Tibial artery (tissue), 4 donors: ENCODE measurements at regions not wholly inside any gene's neighbourhood (a gene's known extent, or its start where the extent isn't known, plus 50 kb on each side); places are given as distances from the start of the nearest gene placed in this dataset.

ENCODE experiments used
- DNase-seq, 2 donors: peaks; one replicate each; pipeline ENCODE4 v3.0.0-alpha.2; 2019
- H3K27ac ChIP-seq, 2 donors: fragments of 200-600 bp; sonication (generic) in 1 of 2; 1 replicate in 1 of 2; 2 replicates in 1 of 2; pipeline ENCODE4 v1.5.1; 2018 to 2019; ENCODE audit warnings: mild to moderate bottlenecking in 1 of 2
- H3K27me3 ChIP-seq, 2 donors: fragments of 200-600 bp; sonication (generic) in 1 of 2; one replicate each; pipeline versions ENCODE4 v1.5.1 to v1.6.0; 2016 to 2019
- H3K36me3 ChIP-seq, 3 donors: fragments of 200-600 bp; sonication (generic) in 2 of 3; one replicate each; pipeline ENCODE4 v1.5.1; 2016 to 2019; ENCODE audit warnings: mild to moderate bottlenecking in 2 of 3
- H3K4me1 ChIP-seq, 4 donors: fragments of 200-600 bp; sonication (generic) in 2 of 4; 1 replicate in 3 of 4; 2 replicates in 1 of 4; pipeline ENCODE4 v1.5.1; 2016 to 2019
- H3K4me3 ChIP-seq, 2 donors: fragments of 200-600 bp; sonication (generic) in 1 of 2; 1 replicate in 1 of 2; 2 replicates in 1 of 2; pipeline ENCODE4 v1.5.1; 2018 to 2019; ENCODE audit warnings: mild to moderate bottlenecking in 2 of 2
- H3K9me3 ChIP-seq, 3 donors: fragments of 200-600 bp; sonication (generic) in 1 of 3; one replicate each; pipeline ENCODE4 v1.5.1; 2016 to 2019
- CTCF ChIP-seq, 2 experiments: fragments of 200-600 bp in 1 of 2; fragments of 450-650 bp in 1 of 2; IDR thresholded peaks; one replicate each; pipeline ENCODE4 v1.5.1; 2017 to 2019; ENCODE audit warnings: antibody characterized with exemption in 2 of 2, mild to moderate bottlenecking in 1 of 2, moderate library complexity in 1 of 2
- intact Hi-C: fragments of 100-400 bp; cut with DNase I; formaldehyde crosslinking; loops from one replicate; pipeline ENCODE4 v1.15.0; 2023; ENCODE audit warnings: low total_unique reads

DNA sequence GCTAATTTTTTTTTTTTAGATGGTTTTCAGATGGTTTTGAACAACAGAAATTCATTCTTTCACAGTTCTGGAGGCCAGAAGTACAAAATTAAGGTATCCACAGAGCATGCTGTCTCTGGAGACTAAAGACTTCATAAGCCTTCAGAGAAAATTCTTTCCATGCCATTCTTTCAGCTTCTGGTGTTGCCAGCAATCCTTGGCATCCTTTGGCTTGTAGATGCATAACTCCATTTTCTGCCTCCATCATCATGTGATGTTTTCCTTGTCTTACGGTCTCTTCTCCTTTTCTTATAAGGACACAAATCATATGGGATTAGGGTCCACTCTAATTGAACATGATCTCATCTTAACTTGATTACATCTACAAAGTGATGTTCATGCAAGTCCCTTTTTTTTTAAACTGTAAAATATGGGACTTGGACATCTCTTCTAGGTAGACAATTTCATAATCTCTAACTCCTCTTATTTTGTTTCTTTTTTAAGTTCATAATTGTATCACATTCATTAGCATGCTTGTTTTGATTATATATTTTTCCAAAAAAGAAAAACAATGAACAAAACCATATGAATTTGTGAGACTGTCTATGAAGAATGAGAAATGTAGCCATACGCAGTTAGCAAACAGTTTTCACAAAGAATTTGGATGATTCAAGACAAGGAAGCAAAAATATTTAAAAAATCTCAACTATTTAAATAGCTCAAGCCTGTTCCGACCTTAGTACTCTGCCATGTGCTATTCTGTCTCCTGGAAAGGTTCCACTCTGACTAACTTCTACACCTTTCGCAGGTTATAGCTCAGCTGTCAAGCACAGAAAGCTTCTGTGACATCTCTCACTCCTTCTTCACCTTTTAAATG lies 53.1 kb upstream of the GIMD1 start:
- DNase-seq, result no peak
- intact Hi-C loops, result no loop called here
- peaks cover 0 to 17% (median 0%) of the 10 kb centered on the region in 4 donors for H3K4me1 ChIP-seq
- H3K4me3 ChIP-seq, result no peak overlapping the region
- no peaks in the 10 kb centered on the region for H3K9me3 ChIP-seq
- H3K27me3 ChIP-seq, result no peaks in the 10 kb centered on the region
- no peak for TF ChIP-seq CTCF (IDR thresholded peaks at IDR 0.05)
- H3K36me3 ChIP-seq, result no peaks in the 10 kb centered on the region
- no peak overlapping the region for H3K27ac ChIP-seq

- H3K27ac ChIP-seq, result no peak overlapping the region
- no peak for TF ChIP-seq CTCF (IDR thresholded peaks at IDR 0.05)
- no peak for DNase-seq
- H3K4me3 ChIP-seq, result no peak overlapping the region
- no peaks in the 10 kb centered on the region for H3K36me3 ChIP-seq
- no peaks in the 10 kb centered on the region for H3K27me3 ChIP-seq
- peaks cover 0 to 17% (median 0%) of the 10 kb centered on the region in 4 donors for H3K4me1 ChIP-seq
- intact Hi-C loops, result no loop called here
- H3K9me3 ChIP-seq, result no peaks in the 10 kb centered on the region
Measured at GRCh38 chr4:106418444-106418843, 49.9 kb upstream of the GIMD1 start.
